Smooth muscle cell (in vitro differentiated cells): ENCODE measurements at regions not wholly inside any gene's neighbourhood (a gene's known extent, or its start where the extent isn't known, plus 50 kb on each side); places are given as distances from the start of the nearest gene placed in this dataset.

Source experiments
- DNase-seq: peaks from one replicate; lab custom pipeline; 2025; ENCODE audit not compliant: unreplicated experiment; lab: John Stamatoyannopoulos, UW
- H2AFZ ChIP-seq: fragments of 200-600 bp; sonication (generic); 2 replicates; pipeline ENCODE4 v1.6.0; 2016; ENCODE audit warnings: antibody characterized with exemption, low read depth, mild to moderate bottlenecking
- H3F3A ChIP-seq: fragments of 200-600 bp; sonication (generic); 2 replicates; pipeline ENCODE4 v1.6.0; 2017; ENCODE audit warnings: antibody characterized with exemption, low read depth
- H3K27ac ChIP-seq: fragments of 200-600 bp; sonication (generic); 2 replicates; pipeline ENCODE4 v1.5.1; 2016; ENCODE audit warnings: low read depth, mild to moderate bottlenecking
- H3K27me3 ChIP-seq: fragments of 200-600 bp; sonication (generic); 2 replicates; pipeline ENCODE4 v1.6.1; 2016; ENCODE audit warnings: low read depth, mild to moderate bottlenecking
- H3K36me3 ChIP-seq: fragments of 200-600 bp; sonication (generic); 2 replicates; pipeline ENCODE4 v1.5.1; 2016; ENCODE audit warnings: low read depth
- H3K4me1 ChIP-seq: fragments of 200-600 bp; sonication (generic); 2 replicates; pipeline ENCODE4 v1.5.1; 2016; ENCODE audit warnings: low read depth
- H3K4me2 ChIP-seq: fragments of 200-600 bp; sonication (generic); 2 replicates; pipeline ENCODE4 v1.6.0; 2016; ENCODE audit warnings: mild to moderate bottlenecking
- H3K4me3 ChIP-seq: fragments of 200-600 bp; sonication (generic); 2 replicates; pipeline ENCODE4 v1.5.1; 2016; ENCODE audit warnings: mild to moderate bottlenecking
- H3K79me2 ChIP-seq: fragments of 200-600 bp; sonication (generic); 2 replicates; pipeline ENCODE4 v1.6.0; 2016; ENCODE audit warnings: low read depth, mild to moderate bottlenecking
- H3K9ac ChIP-seq: fragments of 200-600 bp; sonication (generic); 2 replicates; pipeline ENCODE4 v1.6.0; 2016; ENCODE audit warnings: low read depth
- H3K9me3 ChIP-seq: fragments of 200-600 bp; sonication (generic); replicated peaks from 2 replicates; pipeline ENCODE4 v1.5.1; 2016; ENCODE audit warnings: low read depth
- H4K20me1 ChIP-seq: fragments of 200-600 bp; sonication (generic); 2 replicates; pipeline ENCODE4 v1.6.0; 2016; ENCODE audit warnings: low read depth
- WGBS: methylation state at CpG from one replicate; pipeline ENCODE4 v1.1.7; 2016; ENCODE audit warnings: low lambda C conversion rate; 5-methylcytosine and 5-hydroxymethylcytosine counted together
- TF ChIP-seq, protein P1 (sequence below): fragments of 200-600 bp; sonication (generic); IDR thresholded peaks from 2 replicates; pipeline ENCODE4 v1.5.1; 2017; ENCODE audit warnings: borderline replicate concordance, mild to moderate bottlenecking, antibody characterized with exemption; ENCODE audit not compliant: insufficient read depth, poor library complexity, severe bottlenecking

DNA sequence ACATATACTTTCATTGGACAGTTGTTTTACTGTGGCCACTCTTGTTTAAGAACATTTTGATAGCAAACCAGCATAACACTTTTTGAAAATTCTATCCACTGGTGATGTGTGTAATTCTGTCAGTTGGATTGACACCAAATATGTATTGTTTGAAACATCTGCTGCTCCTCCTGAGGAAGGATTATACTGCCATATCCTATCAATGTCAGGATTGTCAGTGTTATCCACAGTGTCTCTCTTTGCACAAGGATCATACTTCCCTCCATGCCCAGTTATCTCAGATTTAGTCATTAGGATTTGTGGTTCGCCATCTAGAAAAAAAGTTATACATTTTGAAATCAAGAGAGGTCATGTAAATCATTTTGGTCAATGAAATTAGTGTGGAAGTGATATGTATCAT, 1859.6 kb downstream of the C4orf33 start:
- Histone ChIP-seq H2AFZ (no peak overlapping the region), H3F3A (no peaks in the 10 kb centered on the region), H3K4me1 (no peaks in the 10 kb centered on the region), H3K9ac (no peak overlapping the region), H3K9me3 (peaks cover 4% of the 10 kb centered on the region), H3K4me3 (no peak overlapping the region), H3K27me3 (no peaks in the 10 kb centered on the region), H3K4me2 (no peak overlapping the region), H3K79me2 (no peaks in the 10 kb centered on the region), H4K20me1 (no peaks in the 10 kb centered on the region), H3K27ac (no peak overlapping the region), H3K36me3 (no peaks in the 10 kb centered on the region)
- DNase-seq = no peak
- 67% methylated on average over 1 of the region's 1 CpG for WGBS
- TF ChIP-seq, protein P1, sequence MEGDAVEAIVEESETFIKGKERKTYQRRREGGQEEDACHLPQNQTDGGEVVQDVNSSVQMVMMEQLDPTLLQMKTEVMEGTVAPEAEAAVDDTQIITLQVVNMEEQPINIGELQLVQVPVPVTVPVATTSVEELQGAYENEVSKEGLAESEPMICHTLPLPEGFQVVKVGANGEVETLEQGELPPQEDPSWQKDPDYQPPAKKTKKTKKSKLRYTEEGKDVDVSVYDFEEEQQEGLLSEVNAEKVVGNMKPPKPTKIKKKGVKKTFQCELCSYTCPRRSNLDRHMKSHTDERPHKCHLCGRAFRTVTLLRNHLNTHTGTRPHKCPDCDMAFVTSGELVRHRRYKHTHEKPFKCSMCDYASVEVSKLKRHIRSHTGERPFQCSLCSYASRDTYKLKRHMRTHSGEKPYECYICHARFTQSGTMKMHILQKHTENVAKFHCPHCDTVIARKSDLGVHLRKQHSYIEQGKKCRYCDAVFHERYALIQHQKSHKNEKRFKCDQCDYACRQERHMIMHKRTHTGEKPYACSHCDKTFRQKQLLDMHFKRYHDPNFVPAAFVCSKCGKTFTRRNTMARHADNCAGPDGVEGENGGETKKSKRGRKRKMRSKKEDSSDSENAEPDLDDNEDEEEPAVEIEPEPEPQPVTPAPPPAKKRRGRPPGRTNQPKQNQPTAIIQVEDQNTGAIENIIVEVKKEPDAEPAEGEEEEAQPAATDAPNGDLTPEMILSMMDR = no peak

DNA sequence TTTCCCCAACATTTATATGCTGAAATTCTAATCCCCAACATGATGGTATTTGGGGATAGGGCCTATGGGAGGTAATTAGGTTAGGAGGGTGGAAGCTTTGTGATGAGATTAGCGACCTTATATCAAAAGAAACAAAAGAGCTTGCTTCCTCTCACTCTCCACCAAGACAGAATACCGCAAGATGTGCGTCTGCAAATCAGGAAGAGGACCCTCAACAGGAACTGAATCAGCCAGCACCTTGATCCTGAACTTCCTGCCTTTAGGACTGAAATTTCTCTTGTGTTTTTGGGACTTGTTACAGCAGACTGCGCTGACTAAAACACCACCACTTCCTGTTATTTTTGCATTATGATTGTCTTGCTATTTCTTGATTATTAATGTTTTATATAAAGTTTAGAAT, 1889.4 kb downstream of the C4orf33 start:
- no peak overlapping the region for H3K27ac ChIP-seq
- 70% methylated on average over 4 of the region's 4 CpGs for WGBS
- H3K4me3 ChIP-seq = no peak overlapping the region
- no peaks in the 10 kb centered on the region for H3K79me2 ChIP-seq
- DNase-seq = no peak
- no peak overlapping the region for H2AFZ ChIP-seq
- no peaks in the 10 kb centered on the region for H4K20me1 ChIP-seq
- H3K4me1 ChIP-seq = peaks cover 3% of the 10 kb centered on the region
- no peak overlapping the region for H3K9ac ChIP-seq
- no peaks in the 10 kb centered on the region for H3F3A ChIP-seq
- no peaks in the 10 kb centered on the region for H3K27me3 ChIP-seq
- H3K9me3 ChIP-seq = no peaks in the 10 kb centered on the region
- TF ChIP-seq, protein P1 = no peak
- no peak overlapping the region for H3K4me2 ChIP-seq
- no peaks in the 10 kb centered on the region for H3K36me3 ChIP-seq

GRCh38 chr4:130995988-130996387, 1900.0 kb downstream of the C4orf33 start:
- H3K27me3 ChIP-seq = no peaks in the 10 kb centered on the region
- no peaks in the 10 kb centered on the region for H3K79me2 ChIP-seq
- H3K4me1 ChIP-seq = no peaks in the 10 kb centered on the region
- H3K4me3 ChIP-seq = no peak overlapping the region
- H3K4me2 ChIP-seq = no peak overlapping the region
- WGBS = 90% methylated on average over 2 of the region's 2 CpGs
- no peak overlapping the region for H3K27ac ChIP-seq
- no peaks in the 10 kb centered on the region for H3F3A ChIP-seq
- no peak overlapping the region for H2AFZ ChIP-seq
- no peak overlapping the region for H3K9ac ChIP-seq
- DNase-seq = no peak
- H4K20me1 ChIP-seq = no peaks in the 10 kb centered on the region
- TF ChIP-seq, protein P1 = no peak
- no peaks in the 10 kb centered on the region for H3K36me3 ChIP-seq
- H3K9me3 ChIP-seq = no peaks in the 10 kb centered on the region

GRCh38 chr4:131001371-131001770, 1905.4 kb downstream of the C4orf33 start:
- no peak overlapping the region for H2AFZ ChIP-seq
- no peaks in the 10 kb centered on the region for H3K36me3 ChIP-seq
- no peaks in the 10 kb centered on the region for H3K9me3 ChIP-seq
- no peak overlapping the region for H3K4me3 ChIP-seq
- H3K79me2 ChIP-seq = no peaks in the 10 kb centered on the region
- H3K9ac ChIP-seq = no peak overlapping the region
- no peak for DNase-seq
- no peak overlapping the region for H3K4me2 ChIP-seq
- no peak overlapping the region for H3K27ac ChIP-seq
- H3F3A ChIP-seq = no peaks in the 10 kb centered on the region
- H3K27me3 ChIP-seq = no peaks in the 10 kb centered on the region
- no peaks in the 10 kb centered on the region for H4K20me1 ChIP-seq
- TF ChIP-seq, protein P1 = no peak
- H3K4me1 ChIP-seq = no peaks in the 10 kb centered on the region
